H9 (cell line): ENCODE measurements at regions not wholly inside any gene's neighbourhood (a gene's known extent, or its start where the extent isn't known, plus 50 kb on each side); places are given as distances from the start of the nearest gene placed in this dataset.

Source experiments
- DNase-seq: peaks from one replicate; pipeline ENCODE4 v3.0.0-alpha.2; 2017
- H2AFZ ChIP-seq: one replicate; pipeline ENCODE4 v1.6.1; 2013; ENCODE audit warnings: mild to moderate bottlenecking, low read length, control low read depth, moderate library complexity
- H2AK5ac ChIP-seq: 2 replicates; pipeline ENCODE4 v1.6.1; 2013; ENCODE audit warnings: low read length, control low read depth, mixed read lengths; ENCODE audit not compliant: insufficient read length
- H2BK120ac ChIP-seq: one replicate; pipeline ENCODE4 v1.6.1; 2013; ENCODE audit warnings: low read depth, mild to moderate bottlenecking, low read length, control low read depth, inconsistent platforms; ENCODE audit not compliant: poor library complexity, severe bottlenecking
- H2BK12ac ChIP-seq: 2 replicates; pipeline ENCODE4 v1.6.1; 2013; ENCODE audit warnings: low read length, control low read depth, mixed read lengths, low read depth; ENCODE audit not compliant: insufficient read length
- H2BK15ac ChIP-seq: 2 replicates; pipeline ENCODE4 v1.6.1; 2013; ENCODE audit warnings: low read depth, low read length, control low read depth
- H2BK20ac ChIP-seq: one replicate; pipeline ENCODE4 v1.6.1; 2013; ENCODE audit warnings: low read depth, mild to moderate bottlenecking, low read length, control low read depth, inconsistent platforms; ENCODE audit not compliant: poor library complexity, severe bottlenecking
- H2BK5ac ChIP-seq: 2 replicates; pipeline ENCODE4 v1.6.1; 2013; ENCODE audit warnings: low read length, control low read depth, mixed read lengths; ENCODE audit not compliant: insufficient read length
- H3K14ac ChIP-seq: 2 replicates; pipeline ENCODE4 v1.6.1; 2013; ENCODE audit warnings: low read length, control low read depth; ENCODE audit not compliant: insufficient read depth
- H3K18ac ChIP-seq: 2 replicates; pipeline ENCODE4 v1.6.1; 2013; ENCODE audit warnings: low read depth, mild to moderate bottlenecking, mixed read lengths, low read length, control low read depth; ENCODE audit not compliant: insufficient read length
- H3K23ac ChIP-seq: 2 replicates; pipeline ENCODE4 v1.6.1; 2013; ENCODE audit warnings: low read length, control low read depth, mixed read lengths, low read depth; ENCODE audit not compliant: insufficient read length
- H3K23me2 ChIP-seq: 2 replicates; pipeline ENCODE4 v1.6.1; 2013; ENCODE audit warnings: low read depth, mild to moderate bottlenecking, mixed read lengths, low read length, control low read depth; ENCODE audit not compliant: insufficient read length, poor library complexity, severe bottlenecking
- H3K27ac ChIP-seq: 2 replicates; pipeline ENCODE4 v1.5.1; 2013; ENCODE audit warnings: low read length, control low read depth, mixed read lengths, low read depth; ENCODE audit not compliant: insufficient read length
- H3K27me3 ChIP-seq: 2 replicates; pipeline ENCODE4 v1.6.1; 2013; ENCODE audit warnings: low read length, control low read depth, inconsistent platforms; ENCODE audit not compliant: insufficient read depth
- H3K4ac ChIP-seq: 2 replicates; pipeline ENCODE4 v1.6.1; 2013; ENCODE audit warnings: low read depth, mild to moderate bottlenecking, control low read depth, inconsistent platforms, low read length, moderate library complexity
- H3K4me1 ChIP-seq: 2 replicates; pipeline ENCODE4 v1.6.1; 2013; ENCODE audit warnings: low read length, control low read depth, inconsistent platforms; ENCODE audit not compliant: insufficient read depth
- H3K4me2 ChIP-seq: 2 replicates; pipeline ENCODE4 v1.6.1; 2013; ENCODE audit warnings: low read length, control low read depth, mixed read lengths; ENCODE audit not compliant: insufficient read length, insufficient read depth
- H3K56ac ChIP-seq: 2 replicates; pipeline ENCODE4 v1.6.1; 2013; ENCODE audit warnings: low read depth, mild to moderate bottlenecking, mixed read lengths, low read length, control low read depth; ENCODE audit not compliant: insufficient read length
- H3K79me1 ChIP-seq: 2 replicates; pipeline ENCODE4 v1.6.1; 2013; ENCODE audit warnings: low read depth, mild to moderate bottlenecking, moderate library complexity, low read length, control low read depth, inconsistent platforms; ENCODE audit not compliant: insufficient read depth, poor library complexity, severe bottlenecking
- H3K79me2 ChIP-seq: 2 replicates; pipeline ENCODE4 v1.6.1; 2013; ENCODE audit warnings: low read length, control low read depth, inconsistent platforms; ENCODE audit not compliant: insufficient read depth
- H3K9ac ChIP-seq: 2 replicates; pipeline ENCODE4 v1.6.1; 2013; ENCODE audit warnings: low read length, control low read depth, mixed read lengths; ENCODE audit not compliant: insufficient read length; ENCODE audit errors: extremely low read depth
- H3K9me3 ChIP-seq: one replicate; pipeline ENCODE4 v1.6.1; 2013; ENCODE audit warnings: low read depth, low read length, inconsistent platforms; ENCODE audit not compliant: control insufficient read depth
- H3T11ph ChIP-seq: one replicate; pipeline ENCODE4 v1.6.1; 2013; ENCODE audit warnings: mild to moderate bottlenecking, low read length, control low read depth, inconsistent platforms
- H4K20me1 ChIP-seq: one replicate; pipeline ENCODE4 v1.6.1; 2013; ENCODE audit not compliant: control insufficient read depth, insufficient read length, insufficient read depth
- H4K5ac ChIP-seq: 2 replicates; pipeline ENCODE4 v1.6.1; 2013; ENCODE audit warnings: low read depth, mild to moderate bottlenecking, mixed read lengths, low read length, control low read depth; ENCODE audit not compliant: insufficient read length
- H4K8ac ChIP-seq: replicated peaks from 2 replicates; pipeline ENCODE4 v1.6.1; 2013; ENCODE audit warnings: low read length, control low read depth, mixed read lengths, low read depth; ENCODE audit not compliant: insufficient read length
- H4K91ac ChIP-seq: 2 replicates; pipeline ENCODE4 v1.6.1; 2013; ENCODE audit warnings: low read depth, mild to moderate bottlenecking, moderate library complexity, mixed read lengths, low read length, control low read depth; ENCODE audit not compliant: insufficient read length
- H3K27ac Mint-ChIP-seq, 3 experiments: 2 replicates in 2 of 3; 3 replicates in 1 of 3; pipeline ENCODE4 v1.8.0; 2020 to 2021; ENCODE audit warnings: mixed read lengths in 3 of 3, mild to moderate bottlenecking in 1 of 3, moderate library complexity in 1 of 3
- H3K27me3 Mint-ChIP-seq: 2 replicates; pipeline ENCODE4 v1.8.0; 2021; ENCODE audit warnings: low read depth, mild to moderate bottlenecking, moderate library complexity, mixed read lengths
- H3K36me3 Mint-ChIP-seq, 3 experiments: 2 replicates in 2 of 3; 3 replicates in 1 of 3; pipeline ENCODE4 v1.8.0; 2020 to 2021; ENCODE audit warnings: low read depth in 3 of 3, mixed read lengths in 3 of 3; ENCODE audit not compliant: insufficient read depth in 1 of 3
- H3K4me1 Mint-ChIP-seq, 2 experiments: 2 replicates each; pipeline ENCODE4 v1.8.0; 2020; ENCODE audit warnings: mixed read lengths in 2 of 2
- H3K4me3 Mint-ChIP-seq, 2 experiments: 2 replicates in 1 of 2; 3 replicates in 1 of 2; pipeline ENCODE4 v1.8.0; 2020 to 2021; ENCODE audit warnings: mild to moderate bottlenecking in 2 of 2, mixed read lengths in 2 of 2, moderate library complexity in 1 of 2
- H3K9me3 Mint-ChIP-seq, 2 experiments: 2 replicates in 1 of 2; 3 replicates in 1 of 2; pipeline ENCODE4 v1.8.0; 2020; ENCODE audit warnings: mild to moderate bottlenecking in 2 of 2, mixed read lengths in 2 of 2, moderate library complexity in 1 of 2
- WGBS: extraction: QIAGEN DNeasy Blood & Tissue Kit; methylation state at CpG from one replicate; pipeline ENCODE4 v1.1.7; 2013; ENCODE audit warnings: missing lambda C conversion rate, low lambda C conversion rate, mixed read lengths; ENCODE audit not compliant: insufficient read length; ENCODE audit errors: extremely low coverage; 5-methylcytosine and 5-hydroxymethylcytosine counted together
- TF ChIP-seq, protein P1 (sequence below): fragments of 200-600 bp; sonication (generic); conservative IDR thresholded peaks from 3 replicates; pipeline ENCODE4 v1.8.0; 2021; ENCODE audit warnings: antibody characterized with exemption, mild to moderate bottlenecking

DNA sequence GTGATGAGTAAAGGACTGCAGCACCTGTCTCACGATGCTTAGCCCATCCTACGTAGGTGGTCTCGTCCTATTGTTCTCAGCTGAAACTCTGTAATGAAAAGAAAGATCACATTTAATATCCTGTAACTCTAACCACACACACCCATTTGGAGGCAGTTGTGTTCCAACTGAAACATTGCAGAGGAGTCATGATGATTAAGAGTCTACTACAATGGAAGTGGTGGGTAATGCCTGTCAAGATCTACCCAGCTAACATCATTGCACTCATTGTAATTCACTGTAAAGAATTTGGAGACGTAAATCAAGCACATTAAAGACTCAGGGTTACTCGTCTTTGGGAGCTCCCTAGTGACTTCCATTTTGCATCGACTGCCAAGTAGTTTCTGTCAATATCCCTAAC is 106.0 kb upstream of the PTPN3 start:
- Histone ChIP-seq H3K27me3 (no peaks in the 10 kb centered on the region), H3K79me2 (no peaks in the 10 kb centered on the region), H3K23ac (no peak overlapping the region), H2BK20ac (no peak overlapping the region), H2BK5ac (no peak overlapping the region), H3K14ac (no peak overlapping the region), H3K56ac (no peak overlapping the region), H3K4me2 (no peak overlapping the region), H4K91ac (no peak overlapping the region), H2AK5ac (no peak overlapping the region), H4K5ac (no peak overlapping the region), H3K9me3 (no peaks in the 10 kb centered on the region), H2AFZ (no peak overlapping the region), H3K79me1 (no peaks in the 10 kb centered on the region), H3K18ac (no peak overlapping the region), H3T11ph (no peak overlapping the region), H2BK15ac (no peak overlapping the region), H3K27ac (no peak overlapping the region), H4K20me1 (no peaks in the 10 kb centered on the region), H3K4ac (no peak overlapping the region), H3K9ac (no peak overlapping the region), H3K4me1 (no peaks in the 10 kb centered on the region; the same call in 1 of the 2 replicates), H2BK12ac (no peak overlapping the region), H2BK120ac (no peak overlapping the region), H3K23me2 (no peaks in the 10 kb centered on the region), H4K8ac (no peak overlapping the region)
- Mint-ChIP-seq H3K36me3 (no peaks in the 10 kb centered on the region), H3K4me3 (no peak overlapping the region), H3K9me3 (no peaks in the 10 kb centered on the region; a peak in 1 of 5 replicates), H3K27me3 (peaks cover 2% of the 10 kb centered on the region), H3K27ac (no peak overlapping the region), H3K4me1 (peaks cover 9 to 15% of the 10 kb centered on the region in 2 experiments; a peak in 3 of 4 replicates)
- TF ChIP-seq, protein P1, sequence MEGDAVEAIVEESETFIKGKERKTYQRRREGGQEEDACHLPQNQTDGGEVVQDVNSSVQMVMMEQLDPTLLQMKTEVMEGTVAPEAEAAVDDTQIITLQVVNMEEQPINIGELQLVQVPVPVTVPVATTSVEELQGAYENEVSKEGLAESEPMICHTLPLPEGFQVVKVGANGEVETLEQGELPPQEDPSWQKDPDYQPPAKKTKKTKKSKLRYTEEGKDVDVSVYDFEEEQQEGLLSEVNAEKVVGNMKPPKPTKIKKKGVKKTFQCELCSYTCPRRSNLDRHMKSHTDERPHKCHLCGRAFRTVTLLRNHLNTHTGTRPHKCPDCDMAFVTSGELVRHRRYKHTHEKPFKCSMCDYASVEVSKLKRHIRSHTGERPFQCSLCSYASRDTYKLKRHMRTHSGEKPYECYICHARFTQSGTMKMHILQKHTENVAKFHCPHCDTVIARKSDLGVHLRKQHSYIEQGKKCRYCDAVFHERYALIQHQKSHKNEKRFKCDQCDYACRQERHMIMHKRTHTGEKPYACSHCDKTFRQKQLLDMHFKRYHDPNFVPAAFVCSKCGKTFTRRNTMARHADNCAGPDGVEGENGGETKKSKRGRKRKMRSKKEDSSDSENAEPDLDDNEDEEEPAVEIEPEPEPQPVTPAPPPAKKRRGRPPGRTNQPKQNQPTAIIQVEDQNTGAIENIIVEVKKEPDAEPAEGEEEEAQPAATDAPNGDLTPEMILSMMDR: no peak
- no peak for DNase-seq
- no CpG with 5 or more reads among the region's 6 CpGs for WGBS
